ENCODE measurements at regions not wholly inside any gene's neighbourhood (a gene's known extent, or its start where the extent isn't known, plus 50 kb on each side); places are given as distances from the start of the nearest gene placed in this dataset.

GRCh38 chr9:99690573-99690972, 131.1 kb upstream of the NR4A3 start:
- Histone ChIP-seq H3K4me3 (no peak overlapping the region), H3K36me3 (no peaks in the 10 kb centered on the region), H3K27me3 (ENCODE audit: low read depth) (no peaks in the 10 kb centered on the region), H3K27ac (replicated peaks) (no peak overlapping the region), H3K4me1 (peaks cover 11% of the 10 kb centered on the region), H3K9me3 (replicated peaks) (no peaks in the 10 kb centered on the region)
- intact Hi-C loops (cut with micrococcal nuclease), result no loop called here
- DNase-seq, result no peak
- no peak for TF ChIP-seq CTCF (IDR thresholded peaks at IDR 0.05; ENCODE audit: borderline replicate concordance)

- Histone ChIP-seq H3K9me3 (replicated peaks) (peaks cover 11% of the 10 kb centered on the region), H3K4me1 (peaks cover 11% of the 10 kb centered on the region), H3K27me3 (ENCODE audit: low read depth) (no peaks in the 10 kb centered on the region), H3K4me3 (no peak overlapping the region), H3K36me3 (peaks cover 5% of the 10 kb centered on the region), H3K27ac (replicated peaks) (no peak overlapping the region)
- DNase-seq, result no peak
- TF ChIP-seq CTCF (IDR thresholded peaks at IDR 0.05; ENCODE audit: borderline replicate concordance), result no peak
- intact Hi-C loops (cut with micrococcal nuclease), result no loop called here
Observed at GRCh38 chr9:99693888-99694287, 127.8 kb upstream of the NR4A3 start.

GRCh38 chr9:99694393-99694792, 127.3 kb upstream of the NR4A3 start:
- Histone ChIP-seq H3K36me3 (peaks cover 5% of the 10 kb centered on the region), H3K4me1 (peaks cover 11% of the 10 kb centered on the region), H3K27ac (replicated peaks) (no peak overlapping the region), H3K4me3 (no peak overlapping the region), H3K9me3 (replicated peaks) (peaks cover 14% of the 10 kb centered on the region), H3K27me3 (ENCODE audit: low read depth) (no peaks in the 10 kb centered on the region)
- DNase-seq, result no peak
- no peak for TF ChIP-seq CTCF (IDR thresholded peaks at IDR 0.05; ENCODE audit: borderline replicate concordance)
- intact Hi-C loops (cut with micrococcal nuclease), result no loop called here

GRCh38 chr9:99699396-99699795, 122.3 kb upstream of the NR4A3 start:
- no peak overlapping the region for H3K4me3 ChIP-seq
- no peaks in the 10 kb centered on the region for H3K27me3 ChIP-seq (ENCODE audit: low read depth)
- H3K36me3 ChIP-seq, result peaks cover 5% of the 10 kb centered on the region
- intact Hi-C loops (cut with micrococcal nuclease), result no loop called here
- no peaks in the 10 kb centered on the region for H3K4me1 ChIP-seq
- no peak for DNase-seq
- peaks cover 14% of the 10 kb centered on the region for H3K9me3 ChIP-seq (replicated peaks)
- H3K27ac ChIP-seq (replicated peaks), result no peak overlapping the region
- no peak for TF ChIP-seq CTCF (IDR thresholded peaks at IDR 0.05; ENCODE audit: borderline replicate concordance)

GRCh38 chr9:99712214-99712613, 109.5 kb upstream of the NR4A3 start:
- no peak for TF ChIP-seq CTCF (IDR thresholded peaks at IDR 0.05; ENCODE audit: borderline replicate concordance)
- intact Hi-C loops (cut with micrococcal nuclease), result no loop called here

GRCh38 chr9:99713838-99714306, 107.8 kb upstream of the NR4A3 start:
- Histone ChIP-seq H3K36me3 (no peaks in the 10 kb centered on the region), H3K4me3 (no peak overlapping the region), H3K4me1 (no peaks in the 10 kb centered on the region), H3K27me3 (ENCODE audit: low read depth) (no peaks in the 10 kb centered on the region), H3K9me3 (replicated peaks) (no peaks in the 10 kb centered on the region), H3K27ac (replicated peaks) (no peak overlapping the region)
- intact Hi-C loops (cut with micrococcal nuclease), result no loop called here
- no peak for TF ChIP-seq CTCF (IDR thresholded peaks at IDR 0.05; ENCODE audit: borderline replicate concordance)
- no peak for DNase-seq

More at GRCh38 chr9:99712214-99712613, 109.5 kb upstream of the NR4A3 start:
- Histone ChIP-seq H3K4me1 (no peaks in the 10 kb centered on the region), H3K36me3 (no peaks in the 10 kb centered on the region), H3K9me3 (replicated peaks) (no peaks in the 10 kb centered on the region), H3K27ac (replicated peaks) (no peak overlapping the region), H3K4me3 (no peak overlapping the region), H3K27me3 (ENCODE audit: low read depth) (no peaks in the 10 kb centered on the region)
- no peak for DNase-seq

Data from left ventricle myocardium inferior (tissue), 1 donor.